ENCODE measurements at regions not wholly inside any gene's neighbourhood (a gene's known extent, or its start where the extent isn't known, plus 50 kb on each side); places are given as distances from the start of the nearest gene placed in this dataset.

DNA sequence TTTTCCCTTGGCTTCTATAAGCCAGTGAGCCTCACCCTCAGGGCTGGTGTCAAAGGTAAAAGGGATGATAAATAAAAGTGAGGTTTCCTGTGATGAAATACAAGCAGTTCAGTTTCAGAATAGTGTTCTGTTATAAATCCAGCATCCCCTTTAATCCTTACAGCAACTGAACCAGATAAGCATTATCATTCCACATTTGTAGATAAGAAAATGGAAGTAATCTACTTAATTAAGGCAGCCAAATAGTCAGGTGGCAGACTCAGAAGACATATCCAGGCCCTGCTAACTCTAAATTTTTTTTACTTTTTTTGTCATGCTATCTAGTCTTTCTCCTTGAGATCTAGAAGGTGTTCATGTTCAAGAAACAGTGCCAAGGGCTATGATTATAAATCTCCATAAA is 99.4 kb upstream of the SOX21 start:
- H4K8ac ChIP-seq (ENCODE audit: low read depth, low read length), result no peak overlapping the region
- H3K9me3 ChIP-seq (replicated peaks in 1 of 2; ENCODE audit: control insufficient read depth in 2 of 2, insufficient read depth in 1 of 2, low read depth in 1 of 2, low read length in 2 of 2), result peaks cover 0 to 1% of the 10 kb centered on the region in 2 donors
- H3K27me3 ChIP-seq (ENCODE audit: control insufficient read depth in 3 of 3, insufficient read depth in 3 of 3, low read depth in 1 of 3, low read length in 3 of 3), result no peaks in the 10 kb centered on the region
- H2BK5ac ChIP-seq (ENCODE audit: low read length), result no peak overlapping the region
- H2AFZ ChIP-seq (ENCODE audit: low read length), result no peak overlapping the region
- no peaks in the 10 kb centered on the region for H3K36me3 ChIP-seq (replicated peaks in 1 of 2; ENCODE audit: control insufficient read depth in 2 of 2, insufficient read depth in 2 of 2, low read length in 2 of 2)
- no peak overlapping the region for H2BK120ac ChIP-seq (ENCODE audit: low read depth, low read length)
- no peak overlapping the region for H2BK15ac ChIP-seq (ENCODE audit: low read length)
- no peak overlapping the region for H4K91ac ChIP-seq (ENCODE audit: low read depth, low read length, poor library complexity)
- DNase-seq (ENCODE audit: low spot score), result no peak
- no peaks in the 10 kb centered on the region for H3K79me1 ChIP-seq (ENCODE audit: low read depth, low read length)
- no peak overlapping the region for H2AK5ac ChIP-seq (ENCODE audit: low read depth, low read length)
- H3K4me3 ChIP-seq (ENCODE audit: low read length in 2 of 2), result no peak overlapping the region
- no peak overlapping the region for H3K23ac ChIP-seq (ENCODE audit: low read depth, low read length, poor library complexity)
- no peak overlapping the region for H3K4ac ChIP-seq (ENCODE audit: low read length)
- no peak overlapping the region for H2BK12ac ChIP-seq (ENCODE audit: low read length)
- H3K18ac ChIP-seq (ENCODE audit: low read length), result no peak overlapping the region
- H3K4me2 ChIP-seq (ENCODE audit: insufficient read depth, low read length, poor library complexity, severe bottlenecking), result no peak overlapping the region
- no peak overlapping the region for H3K27ac ChIP-seq (replicated peaks; ENCODE audit: low read length)
- no peak overlapping the region for H3K14ac ChIP-seq (ENCODE audit: low read length)
- H3K4me1 ChIP-seq (ENCODE audit: control insufficient read depth in 2 of 2, insufficient read depth in 1 of 2, low read depth in 1 of 2, low read length in 2 of 2), result peaks cover 2 to 4% of the 10 kb centered on the region in 2 donors
- no peak overlapping the region for H3K9ac ChIP-seq (ENCODE audit: low read depth, low read length, poor library complexity)

DNA sequence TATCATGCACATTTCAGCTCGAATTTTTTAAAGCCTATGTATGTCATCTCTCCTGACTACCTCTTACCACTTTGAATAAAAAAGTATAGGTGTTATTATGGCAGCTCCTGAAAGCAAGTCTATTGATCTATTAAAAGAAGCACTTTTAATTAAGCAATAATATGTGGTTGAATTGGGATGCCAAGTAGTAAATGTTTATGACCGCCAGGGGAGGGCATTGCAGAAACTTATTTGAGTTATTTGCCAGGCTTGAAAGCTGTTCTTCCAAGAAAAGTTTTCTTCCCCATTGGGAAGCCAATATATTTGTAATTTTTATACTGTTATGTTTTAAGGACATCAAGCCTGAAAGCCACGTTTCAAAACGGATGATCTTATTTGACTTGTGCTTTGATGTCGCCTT is 88.1 kb upstream of the SOX21 start:
- Histone ChIP-seq H3K27ac (replicated peaks; ENCODE audit: low read length) (no peak overlapping the region), H3K18ac (ENCODE audit: low read length) (no peak overlapping the region), H3K36me3 (replicated peaks in 1 of 2; ENCODE audit: control insufficient read depth in 2 of 2, insufficient read depth in 2 of 2, low read length in 2 of 2) (peaks cover 0 to 2% of the 10 kb centered on the region in 2 donors), H3K4ac (ENCODE audit: low read length) (no peak overlapping the region), H3K27me3 (ENCODE audit: control insufficient read depth in 3 of 3, insufficient read depth in 3 of 3, low read depth in 1 of 3, low read length in 3 of 3) (no peaks in the 10 kb centered on the region), H4K8ac (ENCODE audit: low read depth, low read length) (no peak overlapping the region), H2BK12ac (ENCODE audit: low read length) (no peak overlapping the region), H3K9ac (ENCODE audit: low read depth, low read length, poor library complexity) (no peak overlapping the region), H3K79me1 (ENCODE audit: low read depth, low read length) (no peaks in the 10 kb centered on the region), H3K4me3 (ENCODE audit: low read length in 2 of 2) (no peak overlapping the region), H4K91ac (ENCODE audit: low read depth, low read length, poor library complexity) (no peak overlapping the region), H3K23ac (ENCODE audit: low read depth, low read length, poor library complexity) (no peak overlapping the region), H2AK5ac (ENCODE audit: low read depth, low read length) (no peak overlapping the region), H2BK5ac (ENCODE audit: low read length) (no peak overlapping the region), H3K4me2 (ENCODE audit: insufficient read depth, low read length, poor library complexity, severe bottlenecking) (no peak overlapping the region), H3K9me3 (replicated peaks in 1 of 2; ENCODE audit: control insufficient read depth in 2 of 2, insufficient read depth in 1 of 2, low read depth in 1 of 2, low read length in 2 of 2) (no peaks in the 10 kb centered on the region), H2BK15ac (ENCODE audit: low read length) (no peak overlapping the region), H2BK120ac (ENCODE audit: low read depth, low read length) (no peak overlapping the region), H3K4me1 (ENCODE audit: control insufficient read depth in 2 of 2, insufficient read depth in 1 of 2, low read depth in 1 of 2, low read length in 2 of 2) (peaks cover 1 to 5% of the 10 kb centered on the region in 2 donors), H3K14ac (ENCODE audit: low read length) (no peak overlapping the region), H2AFZ (ENCODE audit: low read length) (no peak overlapping the region)
- WGBS, 2 donors (ENCODE audit: extremely low coverage in 2 of 2, insufficient read length in 2 of 2, insufficient replicate concordance in 1 of 2), result no CpG with 5 or more reads among the region's 5 CpGs
- no peak for DNase-seq (ENCODE audit: low spot score)

DNA sequence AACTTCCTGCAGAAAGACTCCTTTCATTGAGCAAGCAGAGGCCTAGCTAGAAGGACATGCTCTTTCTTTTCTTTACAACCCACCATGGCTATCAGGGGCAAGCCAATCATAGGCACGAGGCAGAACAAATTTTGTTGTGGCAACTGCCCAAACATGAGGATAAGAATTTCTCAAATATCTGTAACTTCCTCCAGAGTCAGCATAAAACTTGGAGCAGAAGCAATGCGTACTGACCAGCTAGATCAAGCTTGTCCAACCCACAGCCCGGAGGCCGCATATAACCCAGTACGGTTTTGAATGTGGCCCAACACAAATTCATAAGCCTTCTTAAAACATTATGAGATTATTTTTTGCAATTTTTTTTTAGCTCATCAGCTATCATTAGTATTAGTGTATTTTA is 87.0 kb upstream of the SOX21 start:
- Histone ChIP-seq H3K9ac (ENCODE audit: low read depth, low read length, poor library complexity) (no peak overlapping the region), H3K4ac (ENCODE audit: low read length) (no peak overlapping the region), H4K91ac (ENCODE audit: low read depth, low read length, poor library complexity) (no peak overlapping the region), H3K27ac (replicated peaks; ENCODE audit: low read length) (no peak overlapping the region), H2AK5ac (ENCODE audit: low read depth, low read length) (no peak overlapping the region), H3K79me1 (ENCODE audit: low read depth, low read length) (no peaks in the 10 kb centered on the region), H3K9me3 (replicated peaks in 1 of 2; ENCODE audit: control insufficient read depth in 2 of 2, insufficient read depth in 1 of 2, low read depth in 1 of 2, low read length in 2 of 2) (no peaks in the 10 kb centered on the region), H2AFZ (ENCODE audit: low read length) (no peak overlapping the region), H3K14ac (ENCODE audit: low read length) (no peak overlapping the region), H3K18ac (ENCODE audit: low read length) (no peak overlapping the region), H3K36me3 (replicated peaks in 1 of 2; ENCODE audit: control insufficient read depth in 2 of 2, insufficient read depth in 2 of 2, low read length in 2 of 2) (peaks cover 0 to 2% of the 10 kb centered on the region in 2 donors), H2BK5ac (ENCODE audit: low read length) (no peak overlapping the region), H2BK12ac (ENCODE audit: low read length) (no peak overlapping the region), H3K27me3 (ENCODE audit: control insufficient read depth in 3 of 3, insufficient read depth in 3 of 3, low read depth in 1 of 3, low read length in 3 of 3) (no peaks in the 10 kb centered on the region), H3K4me3 (ENCODE audit: low read length in 2 of 2) (no peak overlapping the region), H2BK15ac (ENCODE audit: low read length) (no peak overlapping the region), H3K23ac (ENCODE audit: low read depth, low read length, poor library complexity) (no peak overlapping the region), H2BK120ac (ENCODE audit: low read depth, low read length) (no peak overlapping the region), H3K4me1 (ENCODE audit: control insufficient read depth in 2 of 2, insufficient read depth in 1 of 2, low read depth in 1 of 2, low read length in 2 of 2) (peaks cover 1 to 5% of the 10 kb centered on the region in 2 donors), H4K8ac (ENCODE audit: low read depth, low read length) (no peak overlapping the region), H3K4me2 (ENCODE audit: insufficient read depth, low read length, poor library complexity, severe bottlenecking) (no peak overlapping the region)
- no peak for DNase-seq (ENCODE audit: low spot score)
- no CpG with 5 or more reads among the region's 5 CpGs for WGBS, 2 donors (ENCODE audit: extremely low coverage in 2 of 2, insufficient read length in 2 of 2, insufficient replicate concordance in 1 of 2)

DNA sequence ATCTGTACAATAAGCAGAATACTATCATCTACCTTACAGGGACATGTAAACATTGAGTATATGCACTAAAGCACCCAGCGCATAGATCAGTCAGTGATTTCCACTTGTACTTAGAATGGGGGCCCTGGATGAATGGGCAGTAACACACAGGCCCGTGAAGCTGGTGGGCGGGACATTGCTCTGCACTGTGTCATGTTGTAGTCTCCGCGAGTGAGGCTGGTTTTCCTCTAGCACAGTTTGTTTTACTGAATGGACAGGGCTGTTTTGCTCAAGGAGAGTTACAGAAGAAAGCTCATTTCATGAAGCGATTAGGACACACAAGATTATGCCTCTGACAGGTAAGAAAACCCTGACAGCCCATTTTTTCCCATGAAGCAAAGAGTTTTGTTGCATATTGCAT is 86.4 kb upstream of the SOX21 start:
- Histone ChIP-seq H2BK15ac (ENCODE audit: low read length) (no peak overlapping the region), H2AFZ (ENCODE audit: low read length) (peak overlapping the region; percentile 45), H3K9ac (ENCODE audit: low read depth, low read length, poor library complexity) (no peak overlapping the region), H3K18ac (ENCODE audit: low read length) (no peak overlapping the region), H3K79me1 (ENCODE audit: low read depth, low read length) (no peaks in the 10 kb centered on the region), H2BK5ac (ENCODE audit: low read length) (no peak overlapping the region), H3K14ac (ENCODE audit: low read length) (no peak overlapping the region), H3K9me3 (replicated peaks in 1 of 2; ENCODE audit: control insufficient read depth in 2 of 2, insufficient read depth in 1 of 2, low read depth in 1 of 2, low read length in 2 of 2) (no peaks in the 10 kb centered on the region), H2BK12ac (ENCODE audit: low read length) (no peak overlapping the region), H4K91ac (ENCODE audit: low read depth, low read length, poor library complexity) (no peak overlapping the region), H3K27me3 (ENCODE audit: control insufficient read depth in 3 of 3, insufficient read depth in 3 of 3, low read depth in 1 of 3, low read length in 3 of 3) (no peaks in the 10 kb centered on the region), H2BK120ac (ENCODE audit: low read depth, low read length) (no peak overlapping the region), H3K27ac (replicated peaks; ENCODE audit: low read length) (no peak overlapping the region), H3K23ac (ENCODE audit: low read depth, low read length, poor library complexity) (no peak overlapping the region), H2AK5ac (ENCODE audit: low read depth, low read length) (no peak overlapping the region), H3K4ac (ENCODE audit: low read length) (no peak overlapping the region), H3K4me3 (ENCODE audit: low read length in 2 of 2) (no peak overlapping the region), H3K36me3 (replicated peaks in 1 of 2; ENCODE audit: control insufficient read depth in 2 of 2, insufficient read depth in 2 of 2, low read length in 2 of 2) (peaks cover 0 to 2% of the 10 kb centered on the region in 2 donors), H4K8ac (ENCODE audit: low read depth, low read length) (no peak overlapping the region), H3K4me2 (ENCODE audit: insufficient read depth, low read length, poor library complexity, severe bottlenecking) (no peak overlapping the region), H3K4me1 (ENCODE audit: control insufficient read depth in 2 of 2, insufficient read depth in 1 of 2, low read depth in 1 of 2, low read length in 2 of 2) (peaks cover 1 to 5% of the 10 kb centered on the region in 2 donors)
- no peak for DNase-seq (ENCODE audit: low spot score)
- no CpG with 5 or more reads among the region's 6 CpGs for WGBS, 2 donors (ENCODE audit: extremely low coverage in 2 of 2, insufficient read length in 2 of 2, insufficient replicate concordance in 1 of 2)

All from neuronal stem cell (in vitro differentiated cells).